ENCODE measurements at regions not wholly inside any gene's neighbourhood (a gene's known extent, or its start where the extent isn't known, plus 50 kb on each side); places are given as distances from the start of the nearest gene placed in this dataset.

GRCh38 chr12:131362291-131363211 is 348.3 kb upstream of the SFSWAP start (continued):
- TF ChIP-seq SMC3 (IDR thresholded peaks at IDR 0.05; ENCODE audit: low read depth, low read length): no peak

DNA sequence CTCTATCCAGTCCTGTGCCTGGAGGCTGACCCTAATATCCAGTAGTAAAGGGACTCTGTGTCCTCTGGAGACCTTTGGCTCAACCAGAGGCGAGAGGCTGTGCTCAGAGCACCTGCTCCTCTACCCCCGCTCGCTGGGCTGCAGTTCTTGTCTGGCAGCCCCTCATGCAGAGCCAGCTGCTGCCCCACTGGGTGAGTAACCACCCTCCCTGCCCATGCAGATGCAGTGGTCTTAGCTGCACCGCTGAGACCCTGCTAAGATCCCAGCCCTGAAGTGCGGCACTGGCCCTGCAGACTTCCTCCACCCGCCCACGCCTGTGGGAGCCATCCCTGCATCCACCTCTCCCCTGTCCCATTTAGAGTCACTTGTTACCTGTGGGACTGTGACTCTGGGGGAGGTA is 347.5 kb upstream of the SFSWAP start:
- Histone ChIP-seq H3K9ac (ENCODE audit: low read depth, low read length) (no peak overlapping the region), H3K14ac (replicated peaks; ENCODE audit: low read depth, low read length) (no peak overlapping the region), H3K27ac (ENCODE audit: insufficient read depth, low read length) (no peak overlapping the region), H2BK20ac (ENCODE audit: low read depth, low read length) (no peak overlapping the region), H2AK5ac (ENCODE audit: low read depth, low read length) (no peak overlapping the region), H3K79me1 (ENCODE audit: low read depth in 1 of 2, low read length in 2 of 2) (no peaks in the 10 kb centered on the region), H3K9me3 (ENCODE audit: control insufficient read depth, insufficient read depth, low read length) (peaks cover 33% of the 10 kb centered on the region), H3K23ac (ENCODE audit: low read depth, low read length) (no peak overlapping the region), H2AFZ (replicated peaks; ENCODE audit: low read length, poor library complexity) (no peak overlapping the region), H3K56ac (ENCODE audit: extremely low read depth, insufficient read depth, low read length) (no peak overlapping the region), H2BK120ac (ENCODE audit: low read depth, low read length) (no peak overlapping the region), H2BK5ac (ENCODE audit: low read depth, low read length, poor library complexity, severe bottlenecking) (no peak overlapping the region), H4K91ac (ENCODE audit: insufficient read depth, low read depth, low read length) (no peak overlapping the region), H3K18ac (ENCODE audit: low read depth, low read length) (no peak overlapping the region), H4K20me1 (ENCODE audit: insufficient read depth, low read length) (no peaks in the 10 kb centered on the region), H3K9me1 (ENCODE audit: insufficient read depth, low read length) (no peaks in the 10 kb centered on the region), H3K36me3 (ENCODE audit: control insufficient read depth, insufficient read depth, low read length) (no peaks in the 10 kb centered on the region), H3K4me3 (ENCODE audit: insufficient read depth, low read depth, low read length) (no peak overlapping the region), H3K4me1 (ENCODE audit: control insufficient read depth, insufficient read depth, low read length) (no peaks in the 10 kb centered on the region), H3K4me2 (ENCODE audit: low read depth, low read length) (no peak overlapping the region), H2BK15ac (ENCODE audit: low read depth, low read length) (no peak overlapping the region), H3K27me3 (ENCODE audit: control insufficient read depth, insufficient read depth, low read length) (no peaks in the 10 kb centered on the region), H3K4ac (ENCODE audit: low read depth, low read length) (no peak overlapping the region), H2AK9ac (replicated peaks; ENCODE audit: low read depth, low read length, poor library complexity) (no peak overlapping the region), H4K8ac (ENCODE audit: low read depth in 2 of 2, low read length in 2 of 2) (no peak overlapping the region), H4K5ac (ENCODE audit: low read depth, low read length) (no peak overlapping the region)
- POLR2A ChIA-PET (ENCODE audit: unreplicated experiment): no interaction called here
- 25% methylated on average over 2 of the region's 7 CpGs; no CpG with 5 or more reads in 1 of the 2 experiments for WGBS, 2 experiments (ENCODE audit: extremely low coverage in 2 of 2, insufficient read length in 1 of 2)
- no peak for ATAC-seq (ENCODE audit: low read depth)
- intact Hi-C loops (cut with micrococcal nuclease): no loop called here
- no peak for DNase-seq
- in situ Hi-C loops (cut with MboI; ENCODE audit: low sequenced_read_pairs): no loop called here
- no TSS peak for BruUV-seq (replicated peaks)
- CTCF ChIA-PET: no interaction called here
- dilution Hi-C loops (cut with HindIII; ENCODE audit: low sequenced_read_pairs, unreplicated experiment): no loop called here
- no peak for TF ChIP-seq ELK1 (IDR thresholded peaks at IDR 0.05; ENCODE audit: borderline replicate concordance, low read depth, low read length)
- TF ChIP-seq NFE2L2 (IDR thresholded peaks at IDR 0.05; ENCODE audit: low read depth, low read length): no peak
- no peak for TF ChIP-seq RAD21 (IDR thresholded peaks at IDR 0.05; ENCODE audit: low read length)
- TF ChIP-seq MAFK (IDR thresholded peaks at IDR 0.05; ENCODE audit: low read depth, low read length): no peak
- TF ChIP-seq RCOR1 (IDR thresholded peaks at IDR 0.05; ENCODE audit: insufficient replicate concordance, low read length): no peak
- no peak for TF ChIP-seq RFX5 (IDR thresholded peaks at IDR 0.05; ENCODE audit: low read depth, low read length)
- TF ChIP-seq CHD1 (IDR thresholded peaks at IDR 0.05; ENCODE audit: low read depth, low read length): no peak
- TF ChIP-seq, protein P1, sequence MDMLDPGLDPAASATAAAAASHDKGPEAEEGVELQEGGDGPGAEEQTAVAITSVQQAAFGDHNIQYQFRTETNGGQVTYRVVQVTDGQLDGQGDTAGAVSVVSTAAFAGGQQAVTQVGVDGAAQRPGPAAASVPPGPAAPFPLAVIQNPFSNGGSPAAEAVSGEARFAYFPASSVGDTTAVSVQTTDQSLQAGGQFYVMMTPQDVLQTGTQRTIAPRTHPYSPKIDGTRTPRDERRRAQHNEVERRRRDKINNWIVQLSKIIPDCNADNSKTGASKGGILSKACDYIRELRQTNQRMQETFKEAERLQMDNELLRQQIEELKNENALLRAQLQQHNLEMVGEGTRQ (IDR thresholded peaks at IDR 0.05; ENCODE audit: low read depth, low read length): no peak
- TF ChIP-seq CEBPB (IDR thresholded peaks at IDR 0.05; ENCODE audit: low read depth, low read length): no peak
- TF ChIP-seq MAZ (IDR thresholded peaks at IDR 0.05; ENCODE audit: borderline replicate concordance, low read depth, low read length): no peak
- TF ChIP-seq BHLHE40 (IDR thresholded peaks at IDR 0.05; ENCODE audit: low read depth, low read length): no peak
- no peak for TF ChIP-seq SMC3 (IDR thresholded peaks at IDR 0.05; ENCODE audit: low read depth, low read length)
- TF ChIP-seq MXI1 (IDR thresholded peaks at IDR 0.05; ENCODE audit: borderline replicate concordance, low read depth, low read length): no peak

Data from IMR-90 (cell line).